Heart left ventricle (tissue), 13 donors: ENCODE measurements at regions not wholly inside any gene's neighbourhood (a gene's known extent, or its start where the extent isn't known, plus 50 kb on each side); places are given as distances from the start of the nearest gene placed in this dataset.
"Not testable (repeated sequence)": the region's sequence is repeated elsewhere in the genome, so short reads cannot be mapped to it uniquely, and the experiment has no call there.

Experiments used
- CTCF ChIP-seq, 12 donors: fragments of 200-600 bp; sonication (generic) in 4 of 12; IDR thresholded peaks; one replicate each; pipeline versions ENCODE4 v1.5.0 to v1.8.0; 2018 to 2022; ENCODE audit warnings: antibody characterized with exemption in 12 of 12, mild to moderate bottlenecking in 5 of 12
- POLR2A ChIP-seq, 2 donors: fragments of 450-650 bp; IDR thresholded peaks; one replicate each; pipeline ENCODE4 v1.6.1; 2017; ENCODE audit warnings: antibody characterized with exemption in 2 of 2, mild to moderate bottlenecking in 2 of 2, moderate library complexity in 2 of 2
- donor health status: ischemic (EF 13 %, LVEDD 7.1; RV severe dilation, severe dysfunction).
- donor health status: DM: no; HTN: yes; CAD: no.
- donor health status: DM: no; HTN: no; CAD: no.
- donor health status: ischemic (EF 25% LVEDD 6.9; RV normal size, moderate dysfunction).
- donor health status: ischemic (EF 25% LVEDD 5.7; RV mildly dilated, moderate dysfunction).
- donor health status: ischemic (EF 35%, LVEDD 5.7; RV mildly dilated, moderate dysfunction).
- donor health status: nonischemic (EF 11% LVEDD 7.7; RV severe dilation, severe dysfunction).
- donor health status: DM: yes; HTN: yes; CAD: no.
- donor health status: PGD.
- donor health status: ischemic (EF 29% LVEDD 5.4; RV normal size, mild dysfunction).
- donor health status: nonischemic (EF 23%, LVEDD 6.1; RV moderate dilation, normal function).

DNA sequence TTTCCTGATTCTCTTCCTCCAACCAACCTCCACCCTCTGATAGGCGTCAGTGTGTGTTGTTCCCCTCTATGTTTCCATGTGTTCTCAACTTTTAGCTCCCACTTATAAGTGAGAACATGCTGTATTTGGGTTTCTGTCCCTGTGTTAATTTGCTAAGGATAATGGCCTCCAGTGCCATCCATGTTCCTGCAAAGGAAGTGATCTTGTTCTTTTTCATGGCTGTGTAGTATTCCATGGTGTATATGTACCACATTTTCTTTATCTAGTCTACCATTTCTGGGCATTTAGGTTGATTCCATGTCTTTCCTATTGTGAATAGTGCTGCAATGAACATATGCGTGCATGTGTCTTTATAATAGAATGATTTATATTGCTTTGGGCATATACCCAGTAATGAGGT lies 107.1 kb upstream of the CPHXL start:
- not testable (repeated sequence) for TF ChIP-seq POLR2A, CTCF (IDR thresholded peaks at IDR 0.05)
